HL-60 (cell line): ENCODE measurements at regions not wholly inside any gene's neighbourhood (a gene's known extent, or its start where the extent isn't known, plus 50 kb on each side); places are given as distances from the start of the nearest gene placed in this dataset.

Experiments used
- CTCF ChIP-seq: IDR thresholded peaks from one replicate; pipeline ENCODE4 v1.5.1; 2011; ENCODE audit warnings: low read length, control low read depth, inconsistent platforms; ENCODE audit not compliant: insufficient read depth
- POLR2AphosphoS5 ChIP-seq: IDR thresholded peaks from 2 replicates; pipeline ENCODE4 v1.6.1; 2012; ENCODE audit warnings: low read depth

DNA sequence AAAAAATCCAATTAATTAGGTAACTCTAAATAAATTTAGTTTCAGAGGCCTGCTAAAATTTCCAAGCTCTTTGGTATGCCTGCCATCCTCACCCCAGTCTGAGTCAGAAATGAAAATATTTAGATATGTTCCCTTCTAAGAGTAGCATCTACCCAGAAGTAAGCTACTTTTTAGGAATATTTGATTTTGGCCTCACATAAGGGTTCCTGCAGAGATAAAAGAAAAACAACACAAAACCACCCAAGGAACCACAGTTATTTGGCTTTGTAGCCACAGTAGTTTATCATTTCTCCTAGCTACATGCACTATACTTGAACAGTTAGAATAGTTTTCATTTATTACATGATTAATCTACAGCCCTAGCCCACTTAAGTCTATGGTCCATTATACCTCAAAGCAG is 192.6 kb upstream of the FAM241A start:
- TF ChIP-seq CTCF (no peak), POLR2AphosphoS5 (no peak)
